CD4-positive, alpha-beta T cell treated with Interferon alpha-2 for 1 hour (primary cell): ENCODE measurements at regions not wholly inside any gene's neighbourhood (a gene's known extent, or its start where the extent isn't known, plus 50 kb on each side); places are given as distances from the start of the nearest gene placed in this dataset.
"Not testable (repeated sequence)": the region's sequence is repeated elsewhere in the genome, so short reads cannot be mapped to it uniquely, and the experiment has no call there.

ENCODE experiments used
- DNase-seq, 2 donors: peaks; one replicate each; pipeline ENCODE4 v3.0.0-alpha.2; 2020 to 2022

DNA sequence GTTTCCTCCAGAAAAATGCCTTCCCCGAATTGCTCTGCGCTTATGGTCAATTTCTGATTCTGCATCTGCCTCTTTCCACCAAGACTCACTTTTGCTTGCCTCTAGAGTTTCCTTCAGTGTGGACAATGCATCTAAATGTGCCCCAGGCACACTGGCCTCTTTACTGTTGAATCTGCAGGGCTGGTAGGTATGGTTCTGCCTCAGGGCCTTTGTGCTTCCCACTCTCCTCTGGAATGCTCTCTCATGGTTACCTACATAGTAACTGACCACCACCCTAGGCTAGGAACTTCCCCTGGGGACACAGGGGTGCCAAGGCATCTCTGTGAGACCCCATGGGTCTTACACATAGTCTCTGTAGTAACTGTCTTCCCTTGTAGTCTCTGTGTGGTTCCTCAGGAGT is 1258.6 kb downstream of the CDH12 start:
- no peak for DNase-seq

DNA sequence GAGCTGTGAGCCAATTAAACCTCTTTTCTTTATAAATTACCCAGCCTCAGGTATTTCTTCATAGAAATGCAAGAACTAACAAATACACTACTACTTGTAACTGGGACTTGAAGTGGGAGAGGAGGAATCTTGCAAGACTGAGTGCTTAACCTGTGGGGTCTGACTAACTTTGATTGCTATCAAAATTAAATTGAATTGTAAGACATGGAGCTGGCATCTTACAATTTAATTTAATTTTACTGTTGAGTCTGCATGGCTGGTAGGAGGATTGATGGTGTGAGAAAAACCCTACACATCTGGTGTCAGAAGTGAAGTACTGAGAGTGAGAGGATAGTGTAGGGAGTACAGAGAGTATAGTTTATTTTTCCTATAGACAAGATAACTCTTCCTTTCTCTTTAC is 1259.9 kb downstream of the CDH12 start:
- DNase-seq = no peak

DNA sequence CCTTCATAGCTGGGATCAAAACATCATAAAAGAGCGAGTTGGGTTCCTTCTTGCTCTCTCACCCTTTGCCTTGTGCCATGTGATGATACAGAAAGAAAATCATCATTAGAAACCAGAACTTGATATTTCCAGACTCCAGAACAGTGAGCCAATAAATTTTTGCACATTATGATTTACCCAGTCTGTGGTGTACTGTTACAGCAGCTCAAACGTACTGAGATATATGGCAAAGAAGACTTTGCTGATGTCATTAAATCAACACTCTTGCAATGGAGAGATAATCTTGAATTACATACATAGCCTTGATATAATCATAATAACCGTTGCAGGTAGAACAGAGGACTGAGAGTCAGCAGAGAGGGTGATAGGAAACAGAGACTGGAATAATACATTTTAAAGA is 1271.6 kb downstream of the CDH12 start:
- no peak for DNase-seq

DNA sequence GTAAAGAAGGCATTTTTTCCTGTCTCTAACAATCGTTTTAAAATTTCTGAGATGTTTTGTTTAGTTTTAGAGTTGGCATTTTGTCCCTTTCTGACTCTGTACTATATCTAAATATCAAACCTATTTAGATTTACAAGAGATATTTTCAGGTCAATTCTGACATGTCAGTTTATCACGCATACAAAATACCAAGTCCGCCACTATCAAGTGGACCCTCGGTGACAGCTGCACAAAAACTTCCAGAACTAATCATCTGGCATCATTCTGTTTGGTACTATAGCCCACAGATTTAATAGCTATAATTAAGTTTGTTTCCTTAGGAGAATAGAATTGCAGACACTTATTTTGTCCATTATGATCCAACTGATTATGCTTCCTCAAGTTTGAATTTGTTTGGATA is 1278.2 kb downstream of the CDH12 start:
- no peak for DNase-seq

DNA sequence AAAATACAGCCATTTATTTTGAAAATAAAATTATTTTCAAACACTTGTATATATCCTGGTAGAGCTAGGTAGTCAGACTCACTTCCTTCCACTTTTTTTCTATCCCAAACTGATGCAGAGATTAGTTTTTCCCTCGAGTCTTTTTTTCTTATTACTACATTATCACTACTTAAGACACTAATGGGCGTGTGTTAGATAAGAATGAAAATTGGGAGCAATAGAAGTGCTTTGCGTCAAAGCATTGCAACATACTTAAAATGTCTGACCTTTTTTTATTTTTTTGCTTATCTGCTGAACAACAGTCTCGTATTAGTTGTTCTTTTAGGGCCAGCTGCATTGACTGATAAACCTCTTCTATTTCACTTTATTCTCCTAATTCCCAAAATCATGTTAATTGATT is 1278.7 kb downstream of the CDH12 start:
- no peak for DNase-seq

DNA sequence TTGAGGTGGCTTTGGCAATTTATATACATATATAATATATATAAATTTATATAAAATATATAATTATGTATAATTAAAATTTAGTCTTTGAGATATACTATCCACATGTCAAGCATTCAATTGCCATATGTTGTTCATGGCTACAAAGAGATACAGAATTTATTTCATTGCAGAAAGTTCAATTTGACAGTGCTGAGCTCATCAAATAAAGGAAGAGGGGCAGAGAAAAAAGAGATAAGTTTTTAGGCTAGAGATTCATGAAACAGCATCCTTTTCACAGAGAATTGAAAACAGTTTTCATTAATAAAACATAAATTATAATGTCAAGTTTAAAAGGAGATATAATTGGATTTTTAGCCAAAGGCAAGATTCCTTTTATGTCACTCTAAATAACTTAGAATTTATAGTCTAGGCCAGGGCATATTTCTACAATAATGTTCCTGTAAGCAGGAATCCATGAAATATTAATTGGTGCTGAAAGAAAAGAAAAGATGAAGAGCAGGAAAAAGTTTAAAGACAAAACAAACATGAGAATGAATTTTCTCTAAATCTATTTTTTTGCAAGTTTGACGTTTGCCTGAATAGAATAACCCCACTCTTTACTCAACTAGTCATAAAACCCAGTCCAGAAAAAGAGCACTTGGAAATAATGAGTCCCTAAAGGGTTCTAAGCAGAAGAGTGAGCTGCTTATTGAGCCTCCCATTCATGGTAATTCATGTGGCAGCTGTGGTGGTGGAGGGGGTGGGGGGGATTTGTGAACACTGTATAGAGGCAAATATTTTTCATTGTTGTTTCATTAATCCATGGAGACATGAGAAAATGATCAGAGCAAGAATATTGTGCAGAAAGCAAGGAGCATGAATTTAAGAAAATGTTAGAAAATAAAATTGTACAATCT is 1279.5 kb downstream of the CDH12 start:
- DNase-seq = no peak

DNA sequence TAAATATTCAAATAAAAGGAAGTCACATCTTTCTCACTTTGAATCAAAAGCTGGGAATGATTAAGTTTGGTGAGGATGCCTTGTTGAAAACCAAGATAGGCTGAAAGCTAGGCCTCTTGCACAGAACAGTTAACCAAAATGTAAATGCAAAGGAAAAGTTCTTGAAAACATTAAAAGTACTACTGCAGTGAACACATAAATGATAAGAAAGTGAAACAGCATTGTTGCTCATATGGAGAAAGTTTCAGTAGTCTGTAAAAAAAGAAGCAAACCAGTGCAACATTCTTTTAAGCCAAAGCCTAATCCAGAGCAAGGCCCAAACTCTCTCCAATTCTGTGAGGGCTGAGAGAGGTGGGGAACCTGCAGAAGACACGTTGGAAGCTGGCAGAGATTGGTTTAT is 1281.9 kb downstream of the CDH12 start:
- not testable (repeated sequence) for DNase-seq

DNA sequence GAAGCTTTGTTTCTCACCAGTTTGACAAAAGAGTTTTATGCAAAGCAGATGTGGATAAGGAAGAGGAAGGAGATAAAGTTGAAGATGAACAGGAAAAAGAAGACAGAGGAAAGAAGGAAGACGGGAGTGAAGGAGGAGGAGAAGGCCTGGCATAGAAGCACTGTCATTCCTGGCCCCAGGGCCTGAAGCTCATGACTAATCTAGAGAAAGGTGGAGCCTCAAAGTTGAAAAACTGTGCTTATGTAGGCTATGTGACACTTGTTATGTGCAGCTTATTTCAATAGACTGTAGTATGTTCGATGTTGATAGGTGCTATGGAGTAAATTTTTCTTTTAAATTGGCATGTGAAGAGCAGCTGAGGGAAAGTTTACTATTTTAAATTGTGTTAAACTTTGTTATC is 1294.0 kb downstream of the CDH12 start:
- DNase-seq = not testable (repeated sequence)

DNA sequence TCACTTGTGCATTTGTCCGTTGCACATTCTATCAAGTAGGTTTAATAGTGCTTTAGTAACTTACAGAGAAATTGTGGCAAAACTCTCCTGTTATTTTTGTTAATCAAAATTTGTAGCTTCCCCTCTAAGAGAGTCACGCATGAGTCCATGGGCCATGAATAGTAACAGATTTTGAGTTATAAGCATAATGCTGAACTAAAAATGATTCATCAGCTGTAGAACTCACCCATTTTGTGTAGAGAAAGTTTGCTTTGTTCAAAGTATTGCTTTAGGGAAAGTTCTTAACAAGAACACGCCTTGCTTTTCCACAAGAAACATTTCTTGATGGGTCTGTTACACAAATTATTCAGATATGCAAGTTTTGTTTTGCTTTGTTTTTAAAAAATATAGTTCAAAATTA is 1300.9 kb downstream of the CDH12 start:
- DNase-seq = not testable (repeated sequence)

DNA sequence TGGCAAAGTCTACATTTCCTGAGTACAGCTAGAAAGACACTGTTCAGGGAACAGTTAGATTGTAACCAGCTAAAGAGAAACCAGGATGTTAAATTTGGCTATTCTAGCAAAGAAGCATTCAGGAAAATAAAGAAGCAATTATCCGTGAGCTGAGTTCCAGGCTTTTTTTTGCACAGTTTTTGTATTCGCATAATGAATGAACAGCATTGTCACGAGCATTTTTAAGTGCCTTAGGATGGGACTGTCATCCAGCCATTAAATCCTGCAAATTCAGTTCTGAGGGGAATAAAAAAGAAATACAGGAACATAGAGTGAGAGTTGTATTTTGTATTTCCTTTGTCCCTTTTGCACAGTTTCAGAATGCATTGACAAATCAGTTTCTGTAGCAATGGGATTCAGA is 1302.2 kb downstream of the CDH12 start:
- DNase-seq = not testable (repeated sequence)

DNA sequence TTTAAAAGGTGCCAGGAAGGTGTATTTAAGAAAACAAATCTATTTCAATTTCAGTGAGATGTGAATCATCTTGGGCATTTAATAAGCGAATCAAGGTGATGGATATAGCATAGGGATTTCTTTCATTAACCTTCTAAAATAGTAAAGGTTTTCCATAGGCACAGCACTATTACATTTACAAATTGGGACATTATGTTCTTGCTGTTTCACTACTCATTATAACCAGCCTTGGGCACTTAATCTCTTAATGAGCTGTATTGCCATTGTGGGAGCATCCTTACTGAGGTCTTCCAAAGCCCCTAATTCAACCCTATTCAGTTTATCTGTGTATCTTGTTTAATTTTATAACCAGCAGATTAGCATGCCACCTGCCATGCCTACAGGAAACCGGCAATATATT is 1305.5 kb downstream of the CDH12 start:
- not testable (repeated sequence) for DNase-seq

DNA sequence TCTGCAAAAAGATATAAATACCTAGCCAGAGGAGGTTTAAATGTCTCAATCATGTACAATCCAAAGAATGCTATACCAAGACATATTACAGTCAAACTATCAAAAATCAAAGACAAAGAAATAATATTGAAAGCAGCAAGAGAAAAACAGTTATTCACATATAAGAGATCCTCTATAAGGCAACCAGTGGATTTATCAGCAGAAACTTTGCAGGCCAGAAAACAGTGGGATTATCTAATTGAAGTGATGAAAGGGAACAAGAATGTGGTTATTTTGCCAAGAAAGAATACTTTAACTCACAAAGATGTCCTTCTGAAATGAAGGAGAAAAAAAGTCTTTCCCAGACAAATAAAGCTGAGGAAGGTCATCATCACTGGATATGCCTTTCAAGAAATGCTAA is 1318.0 kb downstream of the CDH12 start:
- not testable (repeated sequence) for DNase-seq

DNA sequence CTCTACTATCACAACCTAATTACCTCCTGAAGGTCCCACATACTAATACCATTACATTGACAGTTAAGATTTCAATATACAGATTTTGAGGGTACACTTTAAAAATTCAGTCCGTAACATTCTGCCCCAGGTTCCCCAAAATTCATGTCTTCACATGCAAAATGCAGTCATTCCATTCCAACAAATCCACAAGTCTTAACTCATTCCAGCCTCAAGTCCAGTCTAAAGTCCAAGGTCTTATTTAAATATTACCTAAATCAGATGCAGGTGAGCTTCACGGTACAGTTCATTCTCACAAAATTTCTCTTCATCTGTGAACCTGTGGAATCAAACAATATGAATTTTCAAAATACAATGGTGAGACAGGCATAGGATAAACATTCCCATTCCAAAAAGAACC is 1332.0 kb downstream of the CDH12 start:
- not testable (repeated sequence) for DNase-seq

DNA sequence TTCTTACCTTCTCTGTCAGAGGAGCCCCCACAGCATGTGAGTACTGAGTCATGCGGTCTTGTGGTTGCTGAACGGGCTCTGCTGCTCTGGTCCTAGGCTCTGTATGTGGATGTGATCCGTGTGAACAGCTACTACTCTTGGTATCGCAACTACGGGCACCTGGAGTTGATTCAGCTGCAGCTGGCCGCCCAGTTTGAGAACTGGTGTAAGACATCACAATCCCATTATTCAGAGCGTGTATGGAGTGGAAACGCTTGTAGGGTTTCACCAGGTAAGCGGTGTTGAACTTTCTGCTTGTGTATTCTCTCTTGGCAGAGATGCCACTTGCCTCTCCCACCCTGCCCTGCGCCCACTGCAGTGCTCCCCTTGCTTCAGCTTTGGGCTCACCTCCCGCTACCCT is 1356.2 kb downstream of the CDH12 start:
- not testable (repeated sequence) for DNase-seq

DNA sequence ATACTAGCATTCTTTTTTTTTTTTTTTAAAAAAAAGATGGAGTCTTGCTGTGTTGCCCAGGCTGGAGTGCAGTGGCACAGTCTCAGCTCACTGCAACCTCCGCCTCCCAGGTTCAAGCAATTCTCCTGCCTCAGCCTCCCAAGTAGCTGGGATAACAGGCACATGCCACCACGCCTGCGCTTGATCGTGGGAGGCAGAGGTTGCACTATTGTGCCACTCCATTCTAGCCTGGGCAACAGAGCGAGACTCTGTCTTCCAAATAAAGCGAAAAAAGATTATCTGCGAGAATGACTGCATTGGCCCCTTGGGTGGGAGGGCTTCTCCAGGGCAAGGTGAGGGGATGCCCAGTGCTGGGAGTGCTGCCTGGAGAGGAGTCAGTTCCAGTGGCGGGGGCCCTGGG is 1357.1 kb downstream of the CDH12 start:
- peak in 1 of 2 donors; percentile 2 for DNase-seq

DNA sequence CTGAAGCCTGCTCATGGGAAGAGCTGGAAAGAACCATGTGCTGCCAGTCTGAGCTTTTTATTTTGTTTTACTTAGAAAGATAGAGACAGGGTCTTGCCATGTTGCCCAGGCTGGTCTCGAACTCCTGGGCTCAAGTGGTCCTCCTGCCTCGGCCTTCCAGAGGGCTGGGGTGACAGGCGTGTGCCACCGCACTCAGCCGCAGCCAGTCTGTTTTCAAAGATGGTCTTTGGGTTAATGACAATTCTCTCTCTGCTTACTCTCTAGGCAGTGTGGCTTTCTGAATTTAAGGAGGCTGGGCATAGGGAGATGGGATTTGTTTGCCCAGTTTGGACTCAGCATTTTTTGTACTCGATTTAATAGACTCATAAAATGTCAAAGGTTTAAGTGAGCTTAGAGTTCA is 1357.9 kb downstream of the CDH12 start:
- not testable (repeated sequence) for DNase-seq

DNA sequence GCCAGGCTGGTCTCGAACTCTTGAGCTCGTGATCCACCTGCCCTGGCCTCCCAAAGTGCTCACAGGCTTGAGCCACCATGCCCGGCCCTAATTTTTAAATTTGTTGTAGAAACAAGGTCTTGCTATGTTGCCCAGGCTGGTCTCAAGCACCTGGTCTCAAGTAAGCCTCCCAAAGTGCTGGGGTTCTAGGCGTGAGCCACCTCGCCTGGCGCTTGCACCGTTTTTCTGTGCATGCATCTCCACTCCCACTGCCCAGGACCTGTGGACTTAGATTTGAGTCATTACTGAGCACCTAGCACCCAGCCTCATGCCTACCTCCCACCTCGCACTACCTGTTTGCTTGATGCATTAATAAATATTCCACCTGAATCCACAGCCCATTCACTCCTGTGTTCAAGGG is 1359.1 kb downstream of the CDH12 start:
- DNase-seq = not testable (repeated sequence)

DNA sequence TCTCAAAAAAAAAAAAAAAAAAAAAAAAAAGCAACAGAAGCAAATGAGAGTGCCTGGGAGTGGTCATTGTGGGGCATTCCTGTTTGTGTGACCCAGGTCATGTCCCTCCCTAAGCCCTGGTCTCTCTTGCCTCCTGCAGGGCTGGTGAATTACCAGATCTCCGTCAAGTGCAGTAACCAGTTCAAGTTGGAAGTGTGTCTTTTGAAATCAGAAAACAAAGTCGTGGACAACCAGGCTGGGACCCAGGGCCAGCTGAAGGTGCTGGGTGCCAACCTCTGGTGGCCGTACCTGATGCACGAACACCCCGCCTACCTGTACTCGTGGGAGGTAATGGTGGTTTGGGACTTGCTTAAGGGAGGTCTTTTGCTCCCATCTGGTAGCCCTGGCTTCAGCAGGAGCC is 1362.0 kb downstream of the CDH12 start:
- not testable (repeated sequence) for DNase-seq

DNA sequence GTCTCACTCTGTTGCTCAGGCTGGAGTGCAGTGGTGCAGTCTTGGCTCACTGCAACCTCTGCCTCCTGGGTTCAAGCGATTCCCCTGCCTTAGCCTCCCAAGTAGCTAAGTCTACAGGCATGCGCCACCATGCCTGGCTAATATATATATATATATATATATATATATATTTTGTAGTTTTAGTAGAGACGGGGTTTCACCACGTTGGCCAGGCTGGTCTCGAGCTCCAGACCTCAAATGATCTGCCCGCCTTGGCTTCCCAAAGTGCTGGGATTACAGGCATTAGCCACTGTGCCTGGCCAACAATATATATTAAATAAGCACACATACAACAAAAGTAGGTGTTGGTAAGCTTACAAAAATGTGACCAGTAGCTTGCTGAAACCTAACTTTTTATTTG is 1364.3 kb downstream of the CDH12 start:
- DNase-seq = not testable (repeated sequence)

DNA sequence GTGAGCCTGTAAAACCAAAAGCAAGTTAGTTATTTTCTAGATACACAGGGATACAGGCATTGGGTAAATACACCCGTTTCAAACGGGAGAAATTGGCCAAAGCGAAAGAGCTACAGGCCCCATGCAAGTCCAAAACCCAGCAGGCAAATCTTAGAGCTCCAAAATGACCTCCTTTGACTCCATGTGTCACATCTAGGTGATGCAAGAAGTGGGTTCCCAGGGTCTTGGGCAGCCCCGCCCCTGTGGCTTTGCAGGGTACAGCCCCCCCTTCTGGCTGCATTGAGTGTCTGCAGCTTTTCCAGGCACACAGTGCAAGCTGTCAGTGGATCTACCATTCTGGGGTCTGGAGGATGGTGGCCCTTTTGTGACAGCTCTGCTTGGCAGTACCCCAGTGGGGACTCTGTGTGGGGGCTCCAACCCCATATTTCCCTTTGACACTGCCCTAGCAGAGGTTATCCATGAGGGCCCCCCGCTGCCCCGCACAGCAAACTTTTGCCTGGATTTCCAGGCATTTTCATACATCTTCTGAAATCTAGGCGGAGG is 1367.6 kb downstream of the CDH12 start:
- not testable (repeated sequence) for DNase-seq

DNA sequence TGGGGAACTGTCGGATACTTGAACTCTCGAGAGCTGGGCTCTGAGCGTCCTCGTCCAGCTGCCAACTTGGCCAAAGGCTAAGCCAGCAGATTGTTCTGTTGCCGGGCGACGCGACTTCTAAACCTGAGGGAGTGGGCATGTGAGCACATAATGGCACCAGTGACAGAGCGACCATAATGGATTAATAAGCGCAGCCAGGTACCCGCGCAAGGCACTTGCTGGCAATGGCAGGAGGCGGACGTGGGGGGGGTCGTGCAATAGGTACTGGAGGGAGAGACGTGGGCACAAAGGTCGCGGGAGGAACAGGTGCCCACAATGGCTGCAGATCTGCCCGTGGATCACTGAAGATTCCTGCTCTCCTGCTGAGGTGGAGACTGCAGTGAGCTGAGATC is 1368.7 kb downstream of the CDH12 start:
- not testable (repeated sequence) for DNase-seq

DNA sequence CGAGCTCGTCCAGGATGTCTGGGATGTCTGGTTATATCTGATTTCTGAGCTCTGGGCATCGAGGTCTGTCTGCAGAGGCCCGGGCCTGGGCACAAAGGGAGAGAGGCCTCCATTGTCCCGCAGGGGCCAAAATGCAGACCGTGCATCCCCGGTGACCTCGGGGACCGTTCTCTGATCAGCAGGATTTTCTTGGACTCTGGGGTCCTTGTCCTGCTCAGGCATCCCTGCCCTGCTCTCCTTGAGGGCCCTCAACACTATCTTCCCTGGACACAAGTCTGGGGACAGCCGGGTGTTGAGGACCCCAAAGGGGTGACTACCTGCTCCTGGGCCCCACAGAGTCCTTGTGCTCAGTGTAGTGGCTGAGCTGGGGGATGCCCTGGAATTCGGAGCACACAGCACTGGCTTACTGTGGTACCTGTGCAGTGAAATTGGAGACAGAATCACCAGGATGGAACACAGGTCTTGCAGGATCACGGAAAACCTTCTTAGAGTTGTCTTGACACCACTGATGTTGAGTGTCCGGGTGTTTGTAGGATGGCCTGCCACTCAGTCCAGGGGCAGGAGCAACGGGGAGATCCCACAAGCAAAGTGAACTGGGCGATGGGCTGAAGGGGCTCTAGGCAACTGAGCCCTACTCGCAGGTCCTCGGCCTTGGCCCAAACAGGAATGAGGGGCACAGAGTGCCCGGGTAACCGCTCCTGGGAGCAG is 1369.2 kb downstream of the CDH12 start:
- DNase-seq = not testable (repeated sequence)

DNA sequence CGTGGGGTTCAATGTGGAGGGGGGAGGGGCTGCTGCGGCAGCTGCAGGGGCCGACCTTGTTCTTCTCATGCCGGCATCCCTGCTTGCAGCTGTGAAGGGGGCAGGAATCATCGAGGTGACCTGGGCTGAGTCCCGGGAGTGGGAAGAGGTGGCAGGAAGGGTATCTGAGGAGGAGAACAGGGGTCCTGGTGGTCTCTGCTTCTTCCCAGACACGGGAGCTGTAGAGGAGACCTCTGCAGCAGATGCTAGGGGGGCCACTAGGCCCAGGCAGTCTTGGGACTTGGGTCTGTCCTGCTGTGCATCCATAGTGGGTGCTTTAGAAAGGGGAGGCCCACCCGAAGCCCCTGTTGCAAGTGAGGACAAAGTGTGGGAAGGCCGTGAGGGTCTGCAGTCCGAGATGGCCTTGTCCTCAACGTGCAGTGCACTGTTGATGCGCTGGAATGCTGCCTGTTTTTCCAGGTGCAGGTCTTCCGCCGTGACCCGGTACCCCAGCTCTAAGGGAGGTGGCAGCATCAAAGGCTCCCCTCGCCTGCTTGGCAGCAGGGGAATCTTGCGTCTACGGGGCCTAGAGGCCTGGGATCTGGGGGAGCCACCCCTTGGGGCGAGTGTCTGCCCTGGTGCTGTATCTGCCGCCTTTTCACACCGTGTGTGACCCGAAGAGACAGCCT is 1370.0 kb downstream of the CDH12 start:
- DNase-seq = not testable (repeated sequence)
